Mesothelial cell of epicardium (in vitro differentiated cells): ENCODE measurements at regions not wholly inside any gene's neighbourhood (a gene's known extent, or its start where the extent isn't known, plus 50 kb on each side); places are given as distances from the start of the nearest gene placed in this dataset.

Source experiments
- DNase-seq, 2 experiments: peaks; one replicate each; pipeline ENCODE4 v3.0.0; 2021; ENCODE audit warnings: low spot score in 2 of 2; ENCODE audit not compliant: unreplicated experiment in 2 of 2
- H3K27ac Mint-ChIP-seq: 2 replicates; pipeline ENCODE4 v1.8.0; 2021; ENCODE audit warnings: mixed read lengths
- H3K27me3 Mint-ChIP-seq: 2 replicates; pipeline ENCODE4 v1.8.0; 2021; ENCODE audit warnings: low read depth, mixed read lengths
- H3K36me3 Mint-ChIP-seq: 2 replicates; pipeline ENCODE4 v1.8.0; 2021; ENCODE audit warnings: mixed read lengths
- H3K4me1 Mint-ChIP-seq: 2 replicates; pipeline ENCODE4 v1.8.0; 2021; ENCODE audit warnings: mixed read lengths
- H3K4me3 Mint-ChIP-seq: 2 replicates; pipeline ENCODE4 v1.8.0; 2021; ENCODE audit warnings: mild to moderate bottlenecking, moderate library complexity, mixed read lengths
- H3K9me3 Mint-ChIP-seq: 2 replicates; pipeline ENCODE4 v1.8.0; 2021; ENCODE audit warnings: mixed read lengths
- TF ChIP-seq, protein P1 (sequence below): fragments of 200-600 bp; sonication (generic); IDR thresholded peaks from one replicate; pipeline ENCODE4 v1.5.0; 2021; ENCODE audit warnings: antibody characterized with exemption; ENCODE audit not compliant: unreplicated experiment

GRCh38 chr6:85996034-85996375 is 353.3 kb upstream of the SYNCRIP start:
- Mint-ChIP-seq H3K4me3 (no peak overlapping the region), H3K27ac (no peak overlapping the region), H3K36me3 (no peaks in the 10 kb centered on the region), H3K9me3 (no peaks in the 10 kb centered on the region), H3K27me3 (no peaks in the 10 kb centered on the region), H3K4me1 (no peaks in the 10 kb centered on the region)
- DNase-seq: no peak
- TF ChIP-seq, protein P1, sequence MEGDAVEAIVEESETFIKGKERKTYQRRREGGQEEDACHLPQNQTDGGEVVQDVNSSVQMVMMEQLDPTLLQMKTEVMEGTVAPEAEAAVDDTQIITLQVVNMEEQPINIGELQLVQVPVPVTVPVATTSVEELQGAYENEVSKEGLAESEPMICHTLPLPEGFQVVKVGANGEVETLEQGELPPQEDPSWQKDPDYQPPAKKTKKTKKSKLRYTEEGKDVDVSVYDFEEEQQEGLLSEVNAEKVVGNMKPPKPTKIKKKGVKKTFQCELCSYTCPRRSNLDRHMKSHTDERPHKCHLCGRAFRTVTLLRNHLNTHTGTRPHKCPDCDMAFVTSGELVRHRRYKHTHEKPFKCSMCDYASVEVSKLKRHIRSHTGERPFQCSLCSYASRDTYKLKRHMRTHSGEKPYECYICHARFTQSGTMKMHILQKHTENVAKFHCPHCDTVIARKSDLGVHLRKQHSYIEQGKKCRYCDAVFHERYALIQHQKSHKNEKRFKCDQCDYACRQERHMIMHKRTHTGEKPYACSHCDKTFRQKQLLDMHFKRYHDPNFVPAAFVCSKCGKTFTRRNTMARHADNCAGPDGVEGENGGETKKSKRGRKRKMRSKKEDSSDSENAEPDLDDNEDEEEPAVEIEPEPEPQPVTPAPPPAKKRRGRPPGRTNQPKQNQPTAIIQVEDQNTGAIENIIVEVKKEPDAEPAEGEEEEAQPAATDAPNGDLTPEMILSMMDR: no peak

DNA sequence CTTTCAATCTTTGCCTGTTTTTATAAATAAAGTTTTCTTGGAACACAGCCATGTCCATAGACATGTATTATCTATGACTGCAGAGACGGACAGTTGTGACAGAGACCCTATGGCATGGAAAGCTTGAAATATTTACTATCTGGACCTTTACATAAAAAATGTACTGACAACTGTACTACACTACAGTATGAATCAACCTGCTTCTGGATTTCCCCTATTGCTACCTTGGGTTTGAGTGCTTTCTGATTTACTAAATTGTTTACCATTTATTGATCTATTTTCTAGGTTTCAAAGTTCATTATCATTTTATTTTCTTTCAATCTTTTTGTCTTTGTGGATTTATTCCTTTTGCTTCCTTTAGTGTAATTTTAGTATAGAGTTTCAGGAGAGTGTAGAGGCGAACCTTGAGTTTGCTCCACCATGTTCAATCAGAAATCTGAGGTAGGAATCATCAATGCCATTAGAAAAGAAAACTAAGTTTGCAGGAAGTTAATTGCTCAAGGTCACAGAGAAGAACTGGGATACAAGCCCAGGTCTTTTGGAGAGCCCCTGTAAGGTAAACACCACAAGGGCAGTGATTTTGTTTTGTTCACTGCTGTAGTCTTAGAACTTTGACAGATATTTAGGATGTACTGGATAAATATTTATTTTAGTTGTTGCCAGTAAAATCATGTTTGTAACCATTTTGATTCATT is 352.8 kb upstream of the SYNCRIP start:
- H3K4me1 Mint-ChIP-seq: no peaks in the 10 kb centered on the region
- H3K9me3 Mint-ChIP-seq: no peaks in the 10 kb centered on the region
- H3K4me3 Mint-ChIP-seq: no peak overlapping the region
- H3K27ac Mint-ChIP-seq: no peak overlapping the region
- no peak for DNase-seq
- no peaks in the 10 kb centered on the region for H3K36me3 Mint-ChIP-seq
- no peaks in the 10 kb centered on the region for H3K27me3 Mint-ChIP-seq
- TF ChIP-seq, protein P1: no peak

DNA sequence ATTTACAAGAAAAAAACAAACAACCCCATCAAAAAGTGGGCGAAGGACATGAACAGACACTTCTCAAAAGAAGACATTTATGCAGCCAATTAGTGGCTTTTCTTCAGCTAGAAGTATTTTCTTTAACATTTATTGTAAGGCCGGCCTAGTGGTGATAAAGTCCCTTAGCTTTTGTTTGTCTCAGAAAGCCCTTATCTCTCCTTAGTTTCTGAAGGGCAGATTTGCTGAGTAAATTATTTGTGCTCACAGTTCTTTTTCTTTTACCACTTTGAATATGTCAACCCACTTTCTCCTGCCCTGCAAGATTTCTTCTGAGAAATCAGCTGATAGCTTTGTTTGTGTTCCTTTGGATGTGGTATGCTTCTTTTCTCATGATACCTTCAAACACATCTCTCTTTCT is 344.0 kb upstream of the SYNCRIP start:
- no peaks in the 10 kb centered on the region for H3K27me3 Mint-ChIP-seq
- peaks cover 2% of the 10 kb centered on the region for H3K36me3 Mint-ChIP-seq
- no peak for DNase-seq
- H3K27ac Mint-ChIP-seq: no peak overlapping the region
- TF ChIP-seq, protein P1: no peak
- no peaks in the 10 kb centered on the region for H3K4me1 Mint-ChIP-seq
- peaks cover 21% of the 10 kb centered on the region for H3K9me3 Mint-ChIP-seq
- H3K4me3 Mint-ChIP-seq: no peak overlapping the region

GRCh38 chr6:85983032-85983659 is 340.5 kb upstream of the SYNCRIP start:
- Mint-ChIP-seq H3K27me3 (no peaks in the 10 kb centered on the region), H3K27ac (no peak overlapping the region), H3K4me1 (no peaks in the 10 kb centered on the region), H3K36me3 (peaks cover 2% of the 10 kb centered on the region), H3K9me3 (peaks cover 29% of the 10 kb centered on the region), H3K4me3 (no peak overlapping the region)
- no peak for DNase-seq
- TF ChIP-seq, protein P1: no peak

DNA sequence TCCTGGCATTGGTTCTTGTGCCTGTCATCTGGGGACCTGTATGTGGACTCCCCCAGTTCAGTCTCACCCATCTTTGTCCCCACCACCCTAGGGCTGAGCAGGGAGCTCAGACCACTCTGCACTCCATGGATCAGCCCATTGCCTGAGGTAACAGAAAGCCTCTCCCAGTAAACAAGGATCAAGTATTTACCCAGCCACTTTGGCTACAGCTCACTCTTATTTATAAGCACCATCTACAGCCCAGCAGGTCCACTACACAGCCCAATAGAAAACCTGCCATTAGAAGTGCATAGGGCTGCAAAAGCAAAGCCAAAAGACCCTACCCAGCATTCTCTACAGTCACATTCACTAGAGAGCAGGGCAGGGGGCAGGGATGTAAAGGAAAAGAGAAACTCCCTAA is 335.0 kb upstream of the SYNCRIP start:
- H3K36me3 Mint-ChIP-seq: no peaks in the 10 kb centered on the region
- no peak for DNase-seq
- peaks cover 23% of the 10 kb centered on the region for H3K9me3 Mint-ChIP-seq
- no peak overlapping the region for H3K27ac Mint-ChIP-seq
- H3K4me3 Mint-ChIP-seq: no peak overlapping the region
- TF ChIP-seq, protein P1: no peak
- H3K4me1 Mint-ChIP-seq: no peaks in the 10 kb centered on the region
- no peaks in the 10 kb centered on the region for H3K27me3 Mint-ChIP-seq
